Activated CD4-positive, alpha-beta T cell treated with anti-CD3 and anti-CD28 coated beads, Interleukin-2, amount 50 U/mL, for 24 hours (primary cell): ENCODE measurements at regions not wholly inside any gene's neighbourhood (a gene's known extent, or its start where the extent isn't known, plus 50 kb on each side); places are given as distances from the start of the nearest gene placed in this dataset.

ENCODE experiments used
- DNase-seq, 2 donors: peaks; one replicate each; pipeline ENCODE4 v3.0.0-alpha.2; 2020; ENCODE audit warnings: low read depth in 1 of 2, low spot score in 1 of 2

- DNase-seq, result no peak
Measured at GRCh38 chr3:106255870-106256248, 387.0 kb upstream of the CBLB start.

GRCh38 chr3:106256249-106256957 lies 387.6 kb upstream of the CBLB start:
- no peak for DNase-seq

- no peak for DNase-seq
Measured at GRCh38 chr3:106257172-106257571, 388.4 kb upstream of the CBLB start.

- no peak for DNase-seq
Measured at GRCh38 chr3:106261396-106261795, 392.6 kb upstream of the CBLB start.

GRCh38 chr3:106261915-106262683 lies 393.3 kb upstream of the CBLB start:
- DNase-seq, result no peak

GRCh38 chr3:106263011-106263410 lies 394.2 kb upstream of the CBLB start:
- DNase-seq, result no peak

- no peak for DNase-seq
Measured at GRCh38 chr3:106263546-106263945, 394.7 kb upstream of the CBLB start.

- no peak for DNase-seq
Measured at GRCh38 chr3:106265704-106266103, 396.9 kb upstream of the CBLB start.

- DNase-seq, result no peak
Measured at GRCh38 chr3:106268696-106269095, 399.9 kb upstream of the CBLB start.

- no peak for DNase-seq
Measured at GRCh38 chr3:106272302-106272701, 403.5 kb upstream of the CBLB start.

- no peak for DNase-seq
Measured at GRCh38 chr3:106275592-106275991, 406.8 kb upstream of the CBLB start.

GRCh38 chr3:106276151-106276550 lies 407.3 kb upstream of the CBLB start:
- DNase-seq, result no peak

- DNase-seq, result no peak
Measured at GRCh38 chr3:106276755-106277612, 408.2 kb upstream of the CBLB start.

- no peak for DNase-seq
Measured at GRCh38 chr3:106277731-106278130, 408.9 kb upstream of the CBLB start.

- DNase-seq, result no peak
Measured at GRCh38 chr3:106281221-106281620, 412.4 kb upstream of the CBLB start.

- DNase-seq, result no peak
Measured at GRCh38 chr3:106282943-106283342, 414.1 kb upstream of the CBLB start.

- no peak for DNase-seq
Measured at GRCh38 chr3:106288781-106289180, 420.0 kb upstream of the CBLB start.

GRCh38 chr3:106290304-106290997 lies 421.6 kb upstream of the CBLB start:
- no peak for DNase-seq

- no peak for DNase-seq
Measured at GRCh38 chr3:106293161-106293560, 424.3 kb upstream of the CBLB start.

- no peak for DNase-seq
Measured at GRCh38 chr3:106294121-106294520, 425.3 kb upstream of the CBLB start.

- DNase-seq, result no peak
Measured at GRCh38 chr3:106296062-106296461, 427.2 kb upstream of the CBLB start.
